DMS79 treated with DMSO at 0.1 percent for 48 hours (cell line): ENCODE measurements at regions not wholly inside any gene's neighbourhood (a gene's known extent, or its start where the extent isn't known, plus 50 kb on each side); places are given as distances from the start of the nearest gene placed in this dataset.
"Not testable (repeated sequence)": the region's sequence is repeated elsewhere in the genome, so short reads cannot be mapped to it uniquely, and the experiment has no call there.

ENCODE experiments used
- DNase-seq: peaks from one replicate; lab custom pipeline; 2025; lab: John Stamatoyannopoulos, UW

GRCh38 chr6:56804996-56805395, 149.9 kb upstream of the BEND6 start:
- no peak for DNase-seq

- no peak for DNase-seq
Observed at GRCh38 chr6:56803594-56803993, 151.3 kb upstream of the BEND6 start.

GRCh38 chr6:56802584-56802983, 152.3 kb upstream of the BEND6 start:
- DNase-seq, result peak; percentile 35

- no peak for DNase-seq
Observed at GRCh38 chr6:56799989-56800388, 154.9 kb upstream of the BEND6 start.

- no peak for DNase-seq
Observed at GRCh38 chr6:56798163-56798562, 155.5 kb upstream of the DST start.

- DNase-seq, result no peak
Observed at GRCh38 chr6:56796196-56796532, 153.5 kb upstream of the DST start.

GRCh38 chr6:56795466-56796195, 152.9 kb upstream of the DST start:
- DNase-seq, result no peak

GRCh38 chr6:56794421-56794820, 151.7 kb upstream of the DST start:
- no peak for DNase-seq

GRCh38 chr6:56793938-56794337, 151.2 kb upstream of the DST start:
- no peak for DNase-seq

- DNase-seq, result no peak
Observed at GRCh38 chr6:56790414-56790813, 147.7 kb upstream of the DST start.

- DNase-seq, result no peak
Observed at GRCh38 chr6:56789879-56790278, 147.2 kb upstream of the DST start.

GRCh38 chr6:56789342-56789741, 146.7 kb upstream of the DST start:
- no peak for DNase-seq

- DNase-seq, result no peak
Observed at GRCh38 chr6:56787209-56787608, 144.5 kb upstream of the DST start.

- DNase-seq, result no peak
Observed at GRCh38 chr6:56786256-56786655, 143.6 kb upstream of the DST start.

GRCh38 chr6:56785536-56785935, 142.8 kb upstream of the DST start:
- not testable (repeated sequence) for DNase-seq

GRCh38 chr6:56780109-56780508, 137.4 kb upstream of the DST start:
- DNase-seq, result not testable (repeated sequence)

- DNase-seq, result not testable (repeated sequence)
Observed at GRCh38 chr6:56778503-56778902, 135.8 kb upstream of the DST start.

GRCh38 chr6:56775498-56776166, 132.9 kb upstream of the DST start:
- no peak for DNase-seq

- DNase-seq, result no peak
Observed at GRCh38 chr6:56772737-56773184, 130.1 kb upstream of the DST start.

GRCh38 chr6:56771929-56772607, 129.4 kb upstream of the DST start:
- no peak for DNase-seq

- DNase-seq, result no peak
Observed at GRCh38 chr6:56771189-56771588, 128.5 kb upstream of the DST start.

- DNase-seq, result no peak
Observed at GRCh38 chr6:56770011-56770520, 127.4 kb upstream of the DST start.
